Panc1 (cell line): ENCODE measurements at regions not wholly inside any gene's neighbourhood (a gene's known extent, or its start where the extent isn't known, plus 50 kb on each side); places are given as distances from the start of the nearest gene placed in this dataset.

Experiments used
- CTCF ChIP-seq: fragments of 450-650 bp; IDR thresholded peaks from 2 replicates; pipeline ENCODE4 v1.5.1; 2017; ENCODE audit warnings: mild to moderate bottlenecking
- POLR2AphosphoS5 ChIP-seq: IDR thresholded peaks from 2 replicates; pipeline ENCODE4 v1.6.1; 2012; ENCODE audit warnings: mild to moderate bottlenecking, low read depth, low read length, moderate library complexity
- REST ChIP-seq, 2 experiments: IDR thresholded peaks; 2 replicates each; pipeline ENCODE4 v1.6.1; 2011 to 2012; ENCODE audit warnings: low read depth in 2 of 2, control low read depth in 1 of 2, low read length in 1 of 2, mild to moderate bottlenecking in 1 of 2, moderate library complexity in 1 of 2; ENCODE audit not compliant: insufficient read depth in 1 of 2
- SIN3A ChIP-seq: IDR thresholded peaks from 2 replicates; pipeline ENCODE4 v1.6.1; 2012; ENCODE audit warnings: low read depth, mild to moderate bottlenecking, low read length, moderate library complexity, borderline replicate concordance; ENCODE audit not compliant: insufficient read depth
- TCF7L2 ChIP-seq: IDR thresholded peaks from 2 replicates; pipeline ENCODE4 v1.6.1; 2011; ENCODE audit warnings: mild to moderate bottlenecking, low read depth, low read length, inconsistent platforms

- TF ChIP-seq CTCF (no peak), POLR2AphosphoS5 (no peak), SIN3A (no peak), TCF7L2 (no peak), REST (IDR thresholded peaks at IDR 0.05; ENCODE audit: insufficient read depth in 1 of 2, low read depth in 2 of 2, low read length in 1 of 2) (no peak)
Observed at GRCh38 chr5:12902611-12903010, 998.4 kb upstream of the CTNND2 start.
